ENCODE measurements at regions not wholly inside any gene's neighbourhood (a gene's known extent, or its start where the extent isn't known, plus 50 kb on each side); places are given as distances from the start of the nearest gene placed in this dataset.

- TF ChIP-seq POLR2A (IDR thresholded peaks at IDR 0.05; ENCODE audit: extremely low read depth, insufficient read length) (no peak), CTCF (IDR thresholded peaks at IDR 0.05; ENCODE audit: low read depth, low read length) (no peak), MAX (IDR thresholded peaks at IDR 0.05; ENCODE audit: low read depth, low read length) (no peak), MYC (IDR thresholded peaks at IDR 0.05; ENCODE audit: low read depth, low read length) (no peak)
Observed at GRCh38 chr6:90434094-90434493, 137.5 kb upstream of the BACH2 start.
